H1 (cell line): ENCODE measurements at regions not wholly inside any gene's neighbourhood (a gene's known extent, or its start where the extent isn't known, plus 50 kb on each side); places are given as distances from the start of the nearest gene placed in this dataset.

ENCODE experiments used
- CTCF ChIA-PET: fragments of 300-600 bp; sonication (Branson Sonifier 250); formaldehyde crosslinking; loops from one replicate; lab custom pipeline; 2021; ENCODE audit not compliant: partially characterized antibody; lab: Charles Lee
- POLR2A ChIA-PET: fragments of 300-600 bp; sonication (Branson Sonifier 250); formaldehyde crosslinking; loops from one replicate; lab custom pipeline; 2021; ENCODE audit warnings: inconsistent platforms; ENCODE audit not compliant: partially characterized antibody; lab: Charles Lee
- DNase-seq, 2 experiments: peaks; one replicate each; pipeline versions ENCODE4 v3.0.0 to v3.0.0-alpha.2; 2010 to 2022; ENCODE audit warnings: low spot score in 2 of 2, low read depth in 1 of 2, mixed read lengths in 1 of 2
- FAIRE-seq: peaks from 2 replicates; lab custom pipeline; 2011; peaks lifted over from hg19 to GRCh38; lab: Jason Lieb, UNC
- H2AFZ ChIP-seq: 2 replicates; pipeline ENCODE4 v1.8.1; 2012; ENCODE audit warnings: low read length, inconsistent platforms
- H2AK5ac ChIP-seq: 2 replicates; pipeline ENCODE4 v1.6.1; 2013; ENCODE audit warnings: low read depth, low read length
- H2BK120ac ChIP-seq: replicated peaks from 2 replicates; pipeline ENCODE3; 2013; ENCODE audit warnings: low read depth, low read length, inconsistent platforms
- H2BK12ac ChIP-seq: 2 replicates; pipeline ENCODE4 v1.6.1; 2013; ENCODE audit warnings: low read depth, low read length
- H2BK15ac ChIP-seq: 2 replicates; pipeline ENCODE4 v1.6.1; 2013; ENCODE audit warnings: low read length
- H2BK20ac ChIP-seq: 2 replicates; pipeline ENCODE4 v1.6.1; 2013; ENCODE audit warnings: low read length
- H2BK5ac ChIP-seq: 2 replicates; pipeline ENCODE4 v1.6.1; 2013; ENCODE audit warnings: low read depth, low read length
- H3K14ac ChIP-seq: 2 replicates; pipeline ENCODE4 v1.6.1; 2013; ENCODE audit warnings: inconsistent platforms; ENCODE audit not compliant: insufficient read length
- H3K18ac ChIP-seq: 2 replicates; pipeline ENCODE4 v1.6.1; 2013; ENCODE audit warnings: low read length; ENCODE audit errors: extremely low read depth
- H3K23ac ChIP-seq: 2 replicates; pipeline ENCODE4 v1.6.1; 2013; ENCODE audit warnings: inconsistent platforms; ENCODE audit not compliant: insufficient read length
- H3K23me2 ChIP-seq: 2 replicates; pipeline ENCODE4 v1.6.1; 2013; ENCODE audit warnings: low read depth, low read length
- H3K27ac ChIP-seq: 2 replicates; pipeline ENCODE4 v1.6.1; 2011; ENCODE audit warnings: low read depth, low read length, inconsistent platforms
- H3K27me3 ChIP-seq, 4 experiments: replicated peaks in 1 of 4; 1 replicate in 1 of 4; 2 replicates in 3 of 4; pipeline versions ENCODE4 v1.6.1 to v1.8.1; 2011 to 2013; ENCODE audit warnings: low read length in 3 of 4, mild to moderate bottlenecking in 3 of 4, inconsistent platforms in 2 of 4, mixed read lengths in 2 of 4, moderate library complexity in 1 of 4; ENCODE audit not compliant: control insufficient read depth in 3 of 4, insufficient read depth in 3 of 4; ENCODE audit errors: extremely low read depth in 1 of 4
- H3K36me3 ChIP-seq, 4 experiments: 2 replicates each; pipeline versions ENCODE4 v1.6.1 to v1.8.1; 2011 to 2013; ENCODE audit warnings: mild to moderate bottlenecking in 4 of 4, low read length in 3 of 4, moderate library complexity in 2 of 4, control low read depth in 1 of 4, inconsistent platforms in 1 of 4; ENCODE audit not compliant: insufficient read depth in 4 of 4, control insufficient read depth in 2 of 4
- H3K4ac ChIP-seq: replicated peaks from 2 replicates; pipeline ENCODE3; 2013; ENCODE audit warnings: low read length, low read depth, mixed read lengths, inconsistent platforms; ENCODE audit not compliant: insufficient read length
- H3K4me1 ChIP-seq, 4 experiments: replicated peaks in 1 of 4; 1 replicate in 1 of 4; 2 replicates in 3 of 4; pipeline versions ENCODE4 v1.6.1 to v1.8.1; 2011 to 2013; ENCODE audit warnings: low read length in 3 of 4, inconsistent platforms in 2 of 4, mixed read lengths in 1 of 4; ENCODE audit not compliant: insufficient read depth in 4 of 4, control insufficient read depth in 3 of 4
- H3K4me2 ChIP-seq, 2 experiments: 2 replicates each; pipeline versions ENCODE4 v1.6.1 to v1.8.1; 2011 to 2013; ENCODE audit warnings: low read depth in 2 of 2, low read length in 2 of 2, control low read depth in 1 of 2, inconsistent platforms in 1 of 2, mild to moderate bottlenecking in 1 of 2; ENCODE audit not compliant: insufficient read depth in 1 of 2
- H3K4me3 ChIP-seq, 4 experiments: fragments of 200-600, 300-600 bp in 1 of 4; sonication (generic), shearing (Covaris generic), sonication (Bioruptor Twin) in 1 of 4; 2 replicates each; pipeline versions ENCODE4 v1.5.1 to v1.8.1; 2011 to 2016; ENCODE audit warnings: low read length in 4 of 4, low read depth in 3 of 4, control low read depth in 2 of 4, inconsistent platforms in 2 of 4, mild to moderate bottlenecking in 2 of 4, mixed read lengths in 1 of 4, moderate library complexity in 1 of 4; ENCODE audit not compliant: insufficient read depth in 2 of 4; ENCODE audit errors: extremely low read depth in 1 of 4
- H3K56ac ChIP-seq: replicated peaks from 2 replicates; pipeline ENCODE3; 2013; ENCODE audit warnings: low read depth, mild to moderate bottlenecking, mixed read lengths, low read length, inconsistent platforms; ENCODE audit not compliant: insufficient read length
- H3K79me1 ChIP-seq: 2 replicates; pipeline ENCODE4 v1.6.1; 2013; ENCODE audit warnings: low read depth, low read length, control low read depth
- H3K79me2 ChIP-seq, 2 experiments: 2 replicates each; pipeline versions ENCODE4 v1.6.1 to v1.8.1; 2012 to 2013; ENCODE audit warnings: low read length in 2 of 2, mild to moderate bottlenecking in 2 of 2, inconsistent platforms in 1 of 2; ENCODE audit not compliant: insufficient read depth in 2 of 2, control insufficient read depth in 1 of 2
- H3K9ac ChIP-seq, 4 experiments: replicated peaks in 1 of 4; 1 replicate in 1 of 4; 2 replicates in 3 of 4; pipeline versions ENCODE4 v1.6.1 to v1.8.1; 2011 to 2013; ENCODE audit warnings: low read depth in 3 of 4, low read length in 3 of 4, control low read depth in 2 of 4, mild to moderate bottlenecking in 2 of 4, moderate library complexity in 2 of 4, inconsistent platforms in 1 of 4; ENCODE audit errors: extremely low read depth in 1 of 4
- H3K9me3 ChIP-seq, 2 experiments: 2 replicates each; pipeline versions ENCODE4 v1.6.1 to v1.8.1; 2012 to 2013; ENCODE audit warnings: mild to moderate bottlenecking in 2 of 2, moderate library complexity in 2 of 2, control low read depth in 1 of 2, inconsistent platforms in 1 of 2, low read depth in 1 of 2, low read length in 1 of 2, mixed read lengths in 1 of 2; ENCODE audit not compliant: insufficient read depth in 2 of 2
- H4K20me1 ChIP-seq, 2 experiments: replicated peaks in 1 of 2; 2 replicates each; pipeline versions ENCODE3 to v1.8.1; 2011 to 2013; ENCODE audit warnings: inconsistent platforms in 2 of 2, low read length in 2 of 2, mild to moderate bottlenecking in 1 of 2; ENCODE audit not compliant: insufficient read depth in 2 of 2, control insufficient read depth in 1 of 2
- H4K5ac ChIP-seq: 2 replicates; pipeline ENCODE4 v1.6.1; 2013; ENCODE audit warnings: low read length, low read depth, mixed read lengths, inconsistent platforms; ENCODE audit not compliant: insufficient read length
- H4K8ac ChIP-seq: 2 replicates; pipeline ENCODE4 v1.8.0; 2013; ENCODE audit warnings: mild to moderate bottlenecking, moderate library complexity, low read length, inconsistent platforms; ENCODE audit not compliant: insufficient read depth; ENCODE audit errors: extremely low read depth
- H4K91ac ChIP-seq: replicated peaks from 2 replicates; pipeline ENCODE3; 2013; ENCODE audit warnings: low read length, mixed read lengths, inconsistent platforms; ENCODE audit not compliant: insufficient read length
- BCL11A ChIP-seq, 2 experiments: IDR thresholded peaks; one replicate each; pipeline ENCODE4 v1.6.1; 2011; ENCODE audit warnings: low read depth in 2 of 2, low read length in 2 of 2, mild to moderate bottlenecking in 2 of 2
- CBX5 ChIP-seq: fragments of 300-800, 300-1000 bp; sonication (generic); IDR thresholded peaks from 2 replicates; pipeline ENCODE4 v1.7.1; 2016; ENCODE audit warnings: antibody characterized with exemption, low read length, low read depth
- CTBP2 ChIP-seq: IDR thresholded peaks from 2 replicates; pipeline ENCODE4 v1.7.0; 2011; ENCODE audit warnings: borderline replicate concordance, mild to moderate bottlenecking, moderate library complexity, mixed read lengths, low read length; ENCODE audit not compliant: insufficient read depth, insufficient read length
- EP300 ChIP-seq, 2 experiments: IDR thresholded peaks; 1 replicate in 1 of 2; 2 replicates in 1 of 2; pipeline ENCODE4 v1.6.1; 2011 to 2012; ENCODE audit warnings: low read depth in 2 of 2, low read length in 2 of 2, mild to moderate bottlenecking in 2 of 2, borderline replicate concordance in 1 of 2, inconsistent platforms in 1 of 2, moderate library complexity in 1 of 2
- FOSL1 ChIP-seq: IDR thresholded peaks from 2 replicates; pipeline ENCODE4 v1.6.1; 2011; ENCODE audit warnings: mild to moderate bottlenecking, low read depth, low read length, moderate library complexity; ENCODE audit not compliant: insufficient read depth
- GABPA ChIP-seq: IDR thresholded peaks from 2 replicates; pipeline ENCODE4 v1.6.1; 2011; ENCODE audit warnings: mild to moderate bottlenecking, low read length, moderate library complexity, borderline replicate concordance; ENCODE audit not compliant: insufficient read depth
- KDM4A ChIP-seq: IDR thresholded peaks from one replicate; pipeline ENCODE4 v1.7.1; 2012; ENCODE audit warnings: low read depth, mild to moderate bottlenecking, moderate library complexity, low read length, inconsistent platforms; ENCODE audit not compliant: severe bottlenecking
- PHF8 ChIP-seq: fragments of 200-600 bp; sonication (generic); conservative IDR thresholded peaks from 2 replicates; pipeline ENCODE4 v1.7.1; 2012; ENCODE audit warnings: low read depth, mild to moderate bottlenecking, inconsistent platforms, low read length, moderate library complexity
- RFX5 ChIP-seq: IDR thresholded peaks from 2 replicates; pipeline ENCODE4 v1.6.1; 2011; ENCODE audit warnings: low read depth, low read length, improper control_type of control experiment, borderline replicate concordance
- SIX5 ChIP-seq: IDR thresholded peaks from 2 replicates; pipeline ENCODE4 v1.6.1; 2011; ENCODE audit warnings: mild to moderate bottlenecking, low read depth, low read length
- SUZ12 ChIP-seq: fragments of 200-600 bp; sonication (generic); IDR thresholded peaks from 2 replicates; pipeline ENCODE4 v1.6.1; 2012; ENCODE audit warnings: mild to moderate bottlenecking, inconsistent platforms, low read length, moderate library complexity, mixed read lengths
- ZNF274 ChIP-seq: IDR thresholded peaks from 2 replicates; pipeline ENCODE4 v1.7.0; 2012; ENCODE audit warnings: low read length, borderline replicate concordance; ENCODE audit errors: extremely low read depth
- TF ChIP-seq, protein P1 (sequence below), 3 experiments: IDR thresholded peaks; 1 replicate in 2 of 3; 2 replicates in 1 of 3; pipeline versions ENCODE4 v1.5.1 to v1.6.1; 2011; ENCODE audit warnings: low read length in 3 of 3, mild to moderate bottlenecking in 3 of 3, inconsistent platforms in 2 of 3, low read depth in 1 of 3, moderate library complexity in 1 of 3; ENCODE audit not compliant: insufficient read depth in 1 of 3; ENCODE audit errors: control extremely low read depth in 1 of 3

DNA sequence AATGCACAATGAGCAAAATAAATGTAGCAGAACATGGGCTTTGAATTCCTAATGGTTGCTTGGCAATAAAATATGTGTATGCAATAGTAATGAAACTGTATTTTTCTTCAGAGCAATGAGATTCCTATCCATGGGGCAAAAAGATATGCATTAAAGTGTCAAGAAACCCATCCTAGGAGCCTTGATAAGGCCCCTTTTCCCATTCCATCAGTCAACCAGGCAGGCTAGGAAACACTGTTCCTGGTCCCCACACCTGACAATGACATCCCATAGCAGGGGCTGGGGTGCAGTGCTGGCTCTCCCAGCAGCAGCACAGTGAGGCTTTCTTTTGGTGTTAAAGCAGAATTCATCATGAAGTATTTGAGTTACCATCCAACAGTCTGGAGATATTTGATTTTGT, 113.3 kb upstream of the AGTR1 start:
- DNase-seq: no peak
- Histone ChIP-seq H3K9ac (no peak overlapping the region), H3K9me3 (no peaks in the 10 kb centered on the region), H3K27ac (no peak overlapping the region), H2BK12ac (no peak overlapping the region), H2BK20ac (no peak overlapping the region), H3K79me2 (no peaks in the 10 kb centered on the region), H2AFZ (no peak overlapping the region), H3K4ac (no peak overlapping the region), H3K14ac (no peak overlapping the region), H2AK5ac (no peak overlapping the region), H3K79me1 (no peaks in the 10 kb centered on the region), H4K8ac (no peak overlapping the region), H3K36me3 (no peaks in the 10 kb centered on the region), H4K91ac (no peak overlapping the region), H3K56ac (no peak overlapping the region), H3K4me2 (no peak overlapping the region), H3K23me2 (no peaks in the 10 kb centered on the region), H3K4me3 (no peak overlapping the region), H2BK15ac (no peak overlapping the region), H2BK120ac (no peak overlapping the region), H4K5ac (no peak overlapping the region), H4K20me1 (no peaks in the 10 kb centered on the region), H2BK5ac (no peak overlapping the region), H3K23ac (no peak overlapping the region), H3K18ac (no peak overlapping the region), H3K4me1 (no peaks in the 10 kb centered on the region), H3K27me3 (no peaks in the 10 kb centered on the region)
- TF ChIP-seq FOSL1 (no peak), BCL11A (IDR thresholded peaks at IDR 0.05; ENCODE audit: low read depth in 2 of 2, low read length in 2 of 2) (no peak), PHF8 (no peak), EP300 (IDR thresholded peaks at IDR 0.05; ENCODE audit: borderline replicate concordance in 1 of 2, low read depth in 2 of 2, low read length in 2 of 2) (no peak), CTBP2 (no peak), GABPA (no peak), CBX5 (no peak), KDM4A (no peak), SUZ12 (no peak), SIX5 (no peak), RFX5 (no peak), ZNF274 (no peak)
- TF ChIP-seq, protein P1, sequence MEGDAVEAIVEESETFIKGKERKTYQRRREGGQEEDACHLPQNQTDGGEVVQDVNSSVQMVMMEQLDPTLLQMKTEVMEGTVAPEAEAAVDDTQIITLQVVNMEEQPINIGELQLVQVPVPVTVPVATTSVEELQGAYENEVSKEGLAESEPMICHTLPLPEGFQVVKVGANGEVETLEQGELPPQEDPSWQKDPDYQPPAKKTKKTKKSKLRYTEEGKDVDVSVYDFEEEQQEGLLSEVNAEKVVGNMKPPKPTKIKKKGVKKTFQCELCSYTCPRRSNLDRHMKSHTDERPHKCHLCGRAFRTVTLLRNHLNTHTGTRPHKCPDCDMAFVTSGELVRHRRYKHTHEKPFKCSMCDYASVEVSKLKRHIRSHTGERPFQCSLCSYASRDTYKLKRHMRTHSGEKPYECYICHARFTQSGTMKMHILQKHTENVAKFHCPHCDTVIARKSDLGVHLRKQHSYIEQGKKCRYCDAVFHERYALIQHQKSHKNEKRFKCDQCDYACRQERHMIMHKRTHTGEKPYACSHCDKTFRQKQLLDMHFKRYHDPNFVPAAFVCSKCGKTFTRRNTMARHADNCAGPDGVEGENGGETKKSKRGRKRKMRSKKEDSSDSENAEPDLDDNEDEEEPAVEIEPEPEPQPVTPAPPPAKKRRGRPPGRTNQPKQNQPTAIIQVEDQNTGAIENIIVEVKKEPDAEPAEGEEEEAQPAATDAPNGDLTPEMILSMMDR (IDR thresholded peaks at IDR 0.05; ENCODE audit: control extremely low read depth in 1 of 3, insufficient read depth in 1 of 3, low read depth in 1 of 3, low read length in 3 of 3): no peak
- ChIA-PET CTCF (no interaction called here), POLR2A (no interaction called here)
- no peak for FAIRE-seq
